HEK293T (cell line): ENCODE measurements at regions not wholly inside any gene's neighbourhood (a gene's known extent, or its start where the extent isn't known, plus 50 kb on each side); places are given as distances from the start of the nearest gene placed in this dataset.

Experiments
- ARNT ChIP-seq: fragments of 450-650 bp; IDR thresholded peaks from 2 replicates; pipeline ENCODE4 v1.6.1; 2017; ENCODE audit warnings: mild to moderate bottlenecking
- BHLHE40 ChIP-seq: fragments of 450-650 bp; IDR thresholded peaks from 2 replicates; pipeline ENCODE4 v1.6.1; 2016; ENCODE audit warnings: mild to moderate bottlenecking, moderate library complexity, borderline replicate concordance
- CTBP1 ChIP-seq: fragments of 450-650 bp; IDR thresholded peaks from 2 replicates; pipeline ENCODE4 v1.6.1; 2016; ENCODE audit warnings: borderline replicate concordance
- ELF4 ChIP-seq: fragments of 450-650 bp; IDR thresholded peaks from 2 replicates; pipeline ENCODE4 v1.6.1; 2017; ENCODE audit warnings: antibody characterized with exemption
- FOXA1 ChIP-seq: fragments of 450-650 bp; IDR thresholded peaks from 2 replicates; pipeline ENCODE4 v1.6.1; 2016; ENCODE audit warnings: mild to moderate bottlenecking
- FOXM1 ChIP-seq: fragments of 450-650 bp; IDR thresholded peaks from 2 replicates; pipeline ENCODE4 v1.6.1; 2017; ENCODE audit warnings: mild to moderate bottlenecking, borderline replicate concordance
- HDGF ChIP-seq: fragments of 450-650 bp; IDR thresholded peaks from 2 replicates; pipeline ENCODE4 v1.6.1; 2017; ENCODE audit warnings: antibody characterized with exemption, borderline replicate concordance
- L3MBTL2 ChIP-seq: fragments of 450-650 bp; conservative IDR thresholded peaks from 2 replicates; pipeline ENCODE4 v1.6.1; 2016; ENCODE audit warnings: mild to moderate bottlenecking
- NFRKB ChIP-seq: fragments of 450-650 bp; IDR thresholded peaks from 2 replicates; pipeline ENCODE4 v1.6.1; 2016; ENCODE audit warnings: mild to moderate bottlenecking, moderate library complexity
- SP1 ChIP-seq: fragments of 450-650 bp; IDR thresholded peaks from 2 replicates; pipeline ENCODE4 v1.6.1; 2017
- SUZ12 ChIP-seq: fragments of 450-650 bp; IDR thresholded peaks from 2 replicates; pipeline ENCODE4 v1.6.1; 2016; ENCODE audit warnings: mild to moderate bottlenecking
- TARDBP ChIP-seq: fragments of 450-650 bp; IDR thresholded peaks from 2 replicates; pipeline ENCODE4 v1.6.1; 2016
- ZNF384 ChIP-seq: fragments of 450-650 bp; IDR thresholded peaks from 2 replicates; pipeline ENCODE4 v1.6.1; 2016

- no peak for TF ChIP-seq BHLHE40
- TF ChIP-seq NFRKB = no peak
- no peak for TF ChIP-seq HDGF
- no peak for TF ChIP-seq FOXM1
- TF ChIP-seq ZNF384 = no peak
- TF ChIP-seq L3MBTL2 = no peak
- no peak for TF ChIP-seq FOXA1
- no peak for TF ChIP-seq SP1
- TF ChIP-seq SUZ12 = no peak
- no peak for TF ChIP-seq ELF4
- no peak for TF ChIP-seq TARDBP
- no peak for TF ChIP-seq CTBP1
- no peak for TF ChIP-seq ARNT
Observed at GRCh38 chr17:77419095-77419494, 278.3 kb downstream of the SEC14L1 start.
